SK-N-SH treated with all-trans-retinoic acid at 6 μM for 48 hours (cell line): ENCODE measurements at regions not wholly inside any gene's neighbourhood (a gene's known extent, or its start where the extent isn't known, plus 50 kb on each side); places are given as distances from the start of the nearest gene placed in this dataset.

ENCODE experiments used
- ATAC-seq: fragments of 200-7000 bp; cut with Tn5 transposase; 3 replicates; pipeline ENCODE4 v1.9.1; 2020; ENCODE audit warnings: mild to moderate bottlenecking, moderate library complexity
- ARNTL ChIP-seq: fragments of 450-650 bp; formaldehyde crosslinking; IDR thresholded peaks from 2 replicates; pipeline ENCODE4 v1.5.0; 2020; ENCODE audit warnings: low read depth, mild to moderate bottlenecking, moderate library complexity, borderline replicate concordance
- BACH2 ChIP-seq: fragments of 250-450 bp; sonication (Bioruptor Pico); IDR thresholded peaks from 2 replicates; pipeline ENCODE4 v1.9.0; 2021; ENCODE audit warnings: mild to moderate bottlenecking, borderline replicate concordance
- CREB5 ChIP-seq: fragments of 250-450 bp; sonication (Bioruptor Pico); IDR thresholded peaks from 2 replicates; pipeline ENCODE4 v1.5.1; 2020; ENCODE audit warnings: low read depth, mild to moderate bottlenecking, moderate library complexity
- CSDC2 ChIP-seq: fragments of 250-450 bp; sonication (Bioruptor Pico); IDR thresholded peaks from 2 replicates; pipeline ENCODE4 v1.5.0; 2020; ENCODE audit warnings: mild to moderate bottlenecking, moderate library complexity
- ESRRG ChIP-seq: fragments of 250-450 bp; sonication (Bioruptor Pico); IDR thresholded peaks from 2 replicates; pipeline ENCODE4 v1.6.1; 2021; ENCODE audit warnings: mild to moderate bottlenecking
- ISL1 ChIP-seq: fragments of 250-450 bp; sonication (Bioruptor Pico); IDR thresholded peaks from 2 replicates; pipeline ENCODE4 v2.1.2; 2022; ENCODE audit warnings: mild to moderate bottlenecking, moderate library complexity
- OSR1 ChIP-seq: fragments of 250-450 bp; sonication (Bioruptor Pico); IDR thresholded peaks from 2 replicates; pipeline ENCODE4 v1.8.0; 2022; ENCODE audit warnings: moderate library complexity, mild to moderate bottlenecking, inconsistent platforms
- POU6F1 ChIP-seq: fragments of 250-450 bp; sonication (Bioruptor Pico); IDR thresholded peaks from 2 replicates; pipeline ENCODE4 v1.8.0; 2021; ENCODE audit warnings: low read depth, mild to moderate bottlenecking, moderate library complexity, borderline replicate concordance
- PPARA ChIP-seq: fragments of 250-450 bp; sonication (Bioruptor Pico); IDR thresholded peaks from 2 replicates; pipeline ENCODE4 v1.5.0; 2020; ENCODE audit warnings: mild to moderate bottlenecking, borderline replicate concordance
- RARB ChIP-seq: fragments of 250-450 bp; sonication (Bioruptor Pico); IDR thresholded peaks from 2 replicates; pipeline ENCODE4 v1.8.0; 2021; ENCODE audit warnings: mild to moderate bottlenecking, moderate library complexity
- SNAI2 ChIP-seq: fragments of 250-450 bp; sonication (Bioruptor Pico); IDR thresholded peaks from 2 replicates; pipeline ENCODE4 v1.5.0; 2020; ENCODE audit warnings: mild to moderate bottlenecking, moderate library complexity
- TCF4 ChIP-seq: fragments of 250-450 bp; sonication (Bioruptor Pico); IDR thresholded peaks from 2 replicates; pipeline ENCODE4 v1.8.0; 2021; ENCODE audit warnings: mild to moderate bottlenecking, moderate library complexity, borderline replicate concordance
- TOX ChIP-seq: fragments of 250-450 bp; sonication (Bioruptor Pico); IDR thresholded peaks from 2 replicates; pipeline ENCODE4 v1.8.0; 2021; ENCODE audit warnings: mild to moderate bottlenecking, moderate library complexity, borderline replicate concordance
- TSHZ2 ChIP-seq: fragments of 250-450 bp; sonication (Bioruptor Pico); IDR thresholded peaks from 2 replicates; pipeline ENCODE4 v1.5.0; 2020; ENCODE audit warnings: mild to moderate bottlenecking, moderate library complexity
- ZC3H10 ChIP-seq: fragments of 250-450 bp; sonication (Bioruptor Pico); IDR thresholded peaks from 2 replicates; pipeline ENCODE4 v1.5.1; 2021; ENCODE audit warnings: mild to moderate bottlenecking, moderate library complexity
- ZFP3 ChIP-seq: fragments of 250-450 bp; sonication (Bioruptor Pico); IDR thresholded peaks from 2 replicates; pipeline ENCODE4 v1.5.0; 2020; ENCODE audit warnings: mild to moderate bottlenecking, moderate library complexity
- ZNF565 ChIP-seq: fragments of 450-650 bp; formaldehyde crosslinking; conservative IDR thresholded peaks from 2 replicates; pipeline ENCODE4 v1.5.0; 2020; ENCODE audit warnings: low read depth, mild to moderate bottlenecking, moderate library complexity
- ZNF70 ChIP-seq: fragments of 450-650 bp; formaldehyde crosslinking; IDR thresholded peaks from 2 replicates; pipeline ENCODE4 v1.5.0; 2020; ENCODE audit warnings: mild to moderate bottlenecking, moderate library complexity
- ZNF8 ChIP-seq: fragments of 450-650 bp; formaldehyde crosslinking; IDR thresholded peaks from 2 replicates; pipeline ENCODE4 v1.5.0; 2020; ENCODE audit warnings: mild to moderate bottlenecking, moderate library complexity
- TF ChIP-seq, protein P1 (sequence below): fragments of 250-450 bp; sonication (Bioruptor Pico); IDR thresholded peaks from 2 replicates; pipeline ENCODE4 v1.5.1; 2021; ENCODE audit warnings: mild to moderate bottlenecking, moderate library complexity

DNA sequence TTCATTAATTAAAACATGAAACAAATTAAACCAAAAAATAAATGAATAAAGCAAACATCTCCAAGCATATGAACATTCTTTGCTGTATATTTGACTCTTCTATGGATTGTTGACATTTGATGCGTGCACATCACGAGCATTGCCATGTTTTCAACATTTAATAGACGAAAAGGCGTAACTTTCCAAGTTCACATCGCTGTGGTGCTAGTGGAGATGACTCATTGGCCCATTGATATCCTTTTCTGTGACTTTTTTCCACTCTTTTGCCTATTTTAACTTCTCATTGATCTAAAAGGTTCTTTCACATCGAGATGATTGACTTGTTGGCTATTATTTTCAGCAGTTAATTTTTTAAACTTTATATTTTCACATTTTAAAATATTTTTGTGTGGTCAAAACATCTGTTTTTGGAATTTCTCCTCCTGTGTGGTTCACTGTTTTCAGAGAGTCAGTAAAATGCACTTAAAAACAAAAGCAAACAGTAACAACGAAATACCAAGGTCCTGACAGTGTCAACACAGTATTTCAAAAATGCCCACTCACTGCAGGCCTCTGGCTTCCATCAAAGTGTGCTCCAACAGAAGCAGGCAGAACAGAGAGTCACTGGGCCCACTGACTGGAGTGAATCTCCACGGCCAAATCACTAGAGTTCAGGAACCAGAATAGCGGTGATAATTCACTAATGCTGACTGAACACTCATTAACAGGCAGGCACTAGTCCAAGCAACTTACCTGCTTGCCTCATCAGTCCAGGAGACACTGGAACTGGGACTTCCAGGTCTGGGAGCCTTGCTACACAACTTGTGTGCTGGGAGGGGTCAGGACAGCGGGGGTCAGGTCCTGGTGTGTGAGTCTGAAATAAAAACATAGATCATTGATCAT, 372.2 kb upstream of the SMIM21 start:
- TF ChIP-seq ZNF8 (no peak), TOX (no peak), BACH2 (no peak), OSR1 (CRISPR knock-in tag) (no peak), ARNTL (CRISPR knock-in tag) (no peak), ISL1 (CRISPR knock-in tag) (no peak), SNAI2 (CRISPR knock-in tag) (no peak), RARB (CRISPR knock-in tag) (no peak), ZNF565 (CRISPR knock-in tag) (no peak), CSDC2 (CRISPR knock-in tag) (no peak), POU6F1 (no peak)
- TF ChIP-seq, protein P1, sequence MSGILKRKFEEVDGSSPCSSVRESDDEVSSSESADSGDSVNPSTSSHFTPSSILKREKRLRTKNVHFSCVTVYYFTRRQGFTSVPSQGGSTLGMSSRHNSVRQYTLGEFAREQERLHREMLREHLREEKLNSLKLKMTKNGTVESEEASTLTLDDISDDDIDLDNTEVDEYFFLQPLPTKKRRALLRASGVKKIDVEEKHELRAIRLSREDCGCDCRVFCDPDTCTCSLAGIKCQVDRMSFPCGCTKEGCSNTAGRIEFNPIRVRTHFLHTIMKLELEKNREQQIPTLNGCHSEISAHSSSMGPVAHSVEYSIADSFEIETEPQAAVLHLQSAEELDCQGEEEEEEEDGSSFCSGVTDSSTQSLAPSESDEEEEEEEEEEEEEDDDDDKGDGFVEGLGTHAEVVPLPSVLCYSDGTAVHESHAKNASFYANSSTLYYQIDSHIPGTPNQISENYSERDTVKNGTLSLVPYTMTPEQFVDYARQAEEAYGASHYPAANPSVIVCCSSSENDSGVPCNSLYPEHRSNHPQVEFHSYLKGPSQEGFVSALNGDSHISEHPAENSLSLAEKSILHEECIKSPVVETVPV (CRISPR knock-in tag), result no peak
- no peak for ATAC-seq

DNA sequence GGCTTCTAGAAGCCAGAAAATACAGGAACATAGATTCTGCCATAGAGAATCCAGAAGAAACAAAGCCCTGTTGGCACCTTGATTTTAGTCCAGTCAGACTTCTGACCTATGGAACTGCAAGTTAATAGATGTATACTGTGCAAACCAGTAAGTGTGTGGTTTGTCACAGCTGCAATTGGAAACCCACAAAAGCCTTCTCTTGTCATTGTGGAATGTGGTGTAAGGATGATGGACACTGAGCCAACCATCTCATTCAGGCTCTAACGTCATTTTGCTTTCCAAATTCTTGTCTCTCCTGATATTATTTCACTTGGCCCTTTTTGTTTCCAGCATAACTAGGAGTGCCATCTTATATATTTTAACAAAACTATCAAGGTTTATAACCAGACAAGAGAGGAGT, 369.5 kb upstream of the SMIM21 start:
- ATAC-seq, result no peak
- TF ChIP-seq, protein P1 (CRISPR knock-in tag), result no peak
- no peak for TF ChIP-seq BACH2
- no peak for TF ChIP-seq PPARA (CRISPR knock-in tag)
- no peak for TF ChIP-seq RARB (CRISPR knock-in tag)
- TF ChIP-seq ZNF8, result no peak
- no peak for TF ChIP-seq CREB5 (CRISPR knock-in tag)
- no peak for TF ChIP-seq ZFP3 (CRISPR knock-in tag)
- TF ChIP-seq TCF4 (CRISPR knock-in tag), result no peak
- TF ChIP-seq OSR1 (CRISPR knock-in tag), result no peak
- TF ChIP-seq SNAI2 (CRISPR knock-in tag), result no peak
- no peak for TF ChIP-seq TSHZ2 (CRISPR knock-in tag)

- TF ChIP-seq ESRRG (CRISPR knock-in tag) (no peak), TCF4 (CRISPR knock-in tag) (no peak), TSHZ2 (CRISPR knock-in tag) (no peak), ZNF565 (CRISPR knock-in tag) (no peak), ZC3H10 (CRISPR knock-in tag) (no peak), BACH2 (no peak), RARB (CRISPR knock-in tag) (no peak), ZNF70 (CRISPR knock-in tag) (no peak), POU6F1 (no peak)
- ATAC-seq, result no peak
Measured at GRCh38 chr18:75790796-75791195, 363.3 kb upstream of the SMIM21 start.
